Panc1 (cell line): ENCODE measurements at regions not wholly inside any gene's neighbourhood (a gene's known extent, or its start where the extent isn't known, plus 50 kb on each side); places are given as distances from the start of the nearest gene placed in this dataset.

Source experiments
- ATAC-seq: fragments of 200-7000 bp; cut with Tn5 transposase; 2 replicates; pipeline ENCODE4 v1.9.1; 2020; ENCODE audit warnings: mild to moderate bottlenecking, moderate library complexity
- BruUV-seq: library from RNA; stranded (reverse); fragments of 400-500 nt; replicated peaks from 2 replicates; lab custom pipeline; 2021; lab: Mats Ljungman, UMichigan
- CTCF ChIA-PET: fragments of 300-600 bp; sonication (Branson Sonifier 250); formaldehyde crosslinking; loops from one replicate; lab custom pipeline; 2022; ENCODE audit warnings: antibody characterized with exemption; lab: Charles Lee
- POLR2A ChIA-PET: fragments of 300-600 bp; sonication (Branson Sonifier 250); formaldehyde crosslinking; loops from one replicate; lab custom pipeline; 2022; ENCODE audit warnings: antibody characterized with exemption; lab: Charles Lee
- DNase-seq: peaks from one replicate; pipeline ENCODE4 v3.0.0-alpha.2; 2010; ENCODE audit warnings: low read depth, low spot score
- H3K27ac ChIP-seq: 2 replicates; pipeline ENCODE4 v1.5.1; 2011; ENCODE audit warnings: mild to moderate bottlenecking, low read length, inconsistent platforms
- H3K27me3 ChIP-seq: fragments of 200-500 bp; sonication (Bioruptor generic); 2 replicates; pipeline ENCODE4 v1.6.0; 2014; ENCODE audit warnings: low read length, inconsistent platforms; ENCODE audit not compliant: control insufficient read depth, insufficient read depth
- H3K36me3 ChIP-seq: fragments of 200-500 bp; sonication (Bioruptor generic); 2 replicates; pipeline ENCODE4 v1.5.1; 2014; ENCODE audit warnings: inconsistent platforms, mild to moderate bottlenecking, low read length, moderate library complexity; ENCODE audit not compliant: control insufficient read depth, insufficient read depth
- H3K4me1 ChIP-seq: 2 replicates; pipeline ENCODE4 v1.5.1; 2011; ENCODE audit warnings: inconsistent platforms, mild to moderate bottlenecking, low read length, moderate library complexity; ENCODE audit not compliant: control insufficient read depth, insufficient read depth
- H3K4me3 ChIP-seq, 2 experiments: 2 replicates each; pipeline ENCODE4 v1.5.1; 2011 to 2012; ENCODE audit warnings: low read depth in 2 of 2, low read length in 2 of 2, mild to moderate bottlenecking in 2 of 2, inconsistent platforms in 1 of 2, moderate library complexity in 1 of 2
- H3K9me3 ChIP-seq: fragments of 200-500 bp; sonication (Bioruptor generic); 2 replicates; pipeline ENCODE4 v1.5.1; 2014; ENCODE audit warnings: low read depth, mild to moderate bottlenecking, inconsistent platforms, low read length, moderate library complexity; ENCODE audit not compliant: control insufficient read depth, insufficient read depth
- POLR2AphosphoS5 ChIP-seq: IDR thresholded peaks from 2 replicates; pipeline ENCODE4 v1.6.1; 2012; ENCODE audit warnings: mild to moderate bottlenecking, low read depth, low read length, moderate library complexity
- SIN3A ChIP-seq: IDR thresholded peaks from 2 replicates; pipeline ENCODE4 v1.6.1; 2012; ENCODE audit warnings: low read depth, mild to moderate bottlenecking, low read length, moderate library complexity, borderline replicate concordance; ENCODE audit not compliant: insufficient read depth
- TCF7L2 ChIP-seq: IDR thresholded peaks from 2 replicates; pipeline ENCODE4 v1.6.1; 2011; ENCODE audit warnings: mild to moderate bottlenecking, low read depth, low read length, inconsistent platforms
- in situ Hi-C: cut with HindIII; loops from 2 replicates; pipeline ENCODE4 v1.10.0; 2016; ENCODE audit warnings: low sequenced_read_pairs, low pct_unique_long_range_greater_than_20kb
- intact Hi-C: fragments of 100-400 bp; cut with micrococcal nuclease; formaldehyde crosslinking; loops from one replicate; pipeline ENCODE4 v1.10.0; 2022; ENCODE audit not compliant: unreplicated experiment
- TF ChIP-seq, protein P1 (sequence below): fragments of 450-650 bp; IDR thresholded peaks from 2 replicates; pipeline ENCODE4 v1.5.1; 2017; ENCODE audit warnings: mild to moderate bottlenecking
- TF ChIP-seq, protein P2 (sequence below), 2 experiments: IDR thresholded peaks; 2 replicates each; pipeline ENCODE4 v1.6.1; 2011 to 2012; ENCODE audit warnings: low read depth in 2 of 2, control low read depth in 1 of 2, low read length in 1 of 2, mild to moderate bottlenecking in 1 of 2, moderate library complexity in 1 of 2; ENCODE audit not compliant: insufficient read depth in 1 of 2

- no peaks in the 10 kb centered on the region for H3K36me3 ChIP-seq
- CTCF ChIA-PET = no interaction called here
- ATAC-seq = no peak
- no peak overlapping the region for H3K4me3 ChIP-seq
- H3K9me3 ChIP-seq = no peaks in the 10 kb centered on the region
- intact Hi-C loops (no loop called here), in situ Hi-C loops (no loop called here)
- no peak overlapping the region for H3K27ac ChIP-seq
- no peak for TF ChIP-seq POLR2AphosphoS5
- TF ChIP-seq, protein P1, sequence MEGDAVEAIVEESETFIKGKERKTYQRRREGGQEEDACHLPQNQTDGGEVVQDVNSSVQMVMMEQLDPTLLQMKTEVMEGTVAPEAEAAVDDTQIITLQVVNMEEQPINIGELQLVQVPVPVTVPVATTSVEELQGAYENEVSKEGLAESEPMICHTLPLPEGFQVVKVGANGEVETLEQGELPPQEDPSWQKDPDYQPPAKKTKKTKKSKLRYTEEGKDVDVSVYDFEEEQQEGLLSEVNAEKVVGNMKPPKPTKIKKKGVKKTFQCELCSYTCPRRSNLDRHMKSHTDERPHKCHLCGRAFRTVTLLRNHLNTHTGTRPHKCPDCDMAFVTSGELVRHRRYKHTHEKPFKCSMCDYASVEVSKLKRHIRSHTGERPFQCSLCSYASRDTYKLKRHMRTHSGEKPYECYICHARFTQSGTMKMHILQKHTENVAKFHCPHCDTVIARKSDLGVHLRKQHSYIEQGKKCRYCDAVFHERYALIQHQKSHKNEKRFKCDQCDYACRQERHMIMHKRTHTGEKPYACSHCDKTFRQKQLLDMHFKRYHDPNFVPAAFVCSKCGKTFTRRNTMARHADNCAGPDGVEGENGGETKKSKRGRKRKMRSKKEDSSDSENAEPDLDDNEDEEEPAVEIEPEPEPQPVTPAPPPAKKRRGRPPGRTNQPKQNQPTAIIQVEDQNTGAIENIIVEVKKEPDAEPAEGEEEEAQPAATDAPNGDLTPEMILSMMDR = no peak
- no peak for TF ChIP-seq TCF7L2
- TF ChIP-seq, protein P2, sequence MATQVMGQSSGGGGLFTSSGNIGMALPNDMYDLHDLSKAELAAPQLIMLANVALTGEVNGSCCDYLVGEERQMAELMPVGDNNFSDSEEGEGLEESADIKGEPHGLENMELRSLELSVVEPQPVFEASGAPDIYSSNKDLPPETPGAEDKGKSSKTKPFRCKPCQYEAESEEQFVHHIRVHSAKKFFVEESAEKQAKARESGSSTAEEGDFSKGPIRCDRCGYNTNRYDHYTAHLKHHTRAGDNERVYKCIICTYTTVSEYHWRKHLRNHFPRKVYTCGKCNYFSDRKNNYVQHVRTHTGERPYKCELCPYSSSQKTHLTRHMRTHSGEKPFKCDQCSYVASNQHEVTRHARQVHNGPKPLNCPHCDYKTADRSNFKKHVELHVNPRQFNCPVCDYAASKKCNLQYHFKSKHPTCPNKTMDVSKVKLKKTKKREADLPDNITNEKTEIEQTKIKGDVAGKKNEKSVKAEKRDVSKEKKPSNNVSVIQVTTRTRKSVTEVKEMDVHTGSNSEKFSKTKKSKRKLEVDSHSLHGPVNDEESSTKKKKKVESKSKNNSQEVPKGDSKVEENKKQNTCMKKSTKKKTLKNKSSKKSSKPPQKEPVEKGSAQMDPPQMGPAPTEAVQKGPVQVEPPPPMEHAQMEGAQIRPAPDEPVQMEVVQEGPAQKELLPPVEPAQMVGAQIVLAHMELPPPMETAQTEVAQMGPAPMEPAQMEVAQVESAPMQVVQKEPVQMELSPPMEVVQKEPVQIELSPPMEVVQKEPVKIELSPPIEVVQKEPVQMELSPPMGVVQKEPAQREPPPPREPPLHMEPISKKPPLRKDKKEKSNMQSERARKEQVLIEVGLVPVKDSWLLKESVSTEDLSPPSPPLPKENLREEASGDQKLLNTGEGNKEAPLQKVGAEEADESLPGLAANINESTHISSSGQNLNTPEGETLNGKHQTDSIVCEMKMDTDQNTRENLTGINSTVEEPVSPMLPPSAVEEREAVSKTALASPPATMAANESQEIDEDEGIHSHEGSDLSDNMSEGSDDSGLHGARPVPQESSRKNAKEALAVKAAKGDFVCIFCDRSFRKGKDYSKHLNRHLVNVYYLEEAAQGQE (IDR thresholded peaks at IDR 0.05; ENCODE audit: insufficient read depth in 1 of 2, low read depth in 2 of 2, low read length in 1 of 2) = no peak
- no peak for TF ChIP-seq SIN3A
- BruUV-seq = no TSS peak
- H3K27me3 ChIP-seq = no peaks in the 10 kb centered on the region
- POLR2A ChIA-PET = no interaction called here
- no peaks in the 10 kb centered on the region for H3K4me1 ChIP-seq
- no peak for DNase-seq
Measured at GRCh38 chr9:18010492-18010891, 431.6 kb downstream of the SH3GL2 start.

DNA sequence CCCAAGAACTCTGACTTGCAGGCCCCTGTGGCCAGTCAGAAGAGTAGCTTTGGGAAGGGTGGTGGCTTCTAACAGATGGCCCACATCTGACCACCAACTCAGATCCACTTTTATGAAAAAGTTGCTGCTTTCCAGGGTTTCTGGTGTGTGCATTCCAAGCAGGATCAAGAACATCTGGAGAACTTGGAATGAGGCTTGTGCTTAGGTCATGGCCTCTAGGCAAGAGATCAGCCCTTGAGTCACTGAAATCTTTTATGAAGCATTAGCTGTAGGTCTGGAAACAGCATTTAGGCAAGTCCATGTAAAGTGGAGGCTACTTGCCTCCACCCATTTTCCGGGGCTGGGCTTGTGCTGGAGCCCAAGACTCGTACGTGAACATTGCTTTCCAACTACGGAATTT is 433.3 kb downstream of the SH3GL2 start:
- no peak for TF ChIP-seq POLR2AphosphoS5
- TF ChIP-seq, protein P2 (IDR thresholded peaks at IDR 0.05; ENCODE audit: insufficient read depth in 1 of 2, low read depth in 2 of 2, low read length in 1 of 2) = no peak
- no peak for TF ChIP-seq SIN3A
- TF ChIP-seq TCF7L2 = no peak
- TF ChIP-seq, protein P1 = no peak
- BruUV-seq = no TSS peak
- Histone ChIP-seq H3K27ac (no peak overlapping the region), H3K36me3 (no peaks in the 10 kb centered on the region), H3K27me3 (no peaks in the 10 kb centered on the region), H3K4me3 (no peak overlapping the region), H3K4me1 (no peaks in the 10 kb centered on the region), H3K9me3 (no peaks in the 10 kb centered on the region)
- ChIA-PET CTCF (no interaction called here), POLR2A (no interaction called here)
- ATAC-seq (no peak), DNase-seq (no peak)
- intact Hi-C loops (no loop called here), in situ Hi-C loops (no loop called here)
